ENCODE measurements at regions not wholly inside any gene's neighbourhood (a gene's known extent, or its start where the extent isn't known, plus 50 kb on each side); places are given as distances from the start of the nearest gene placed in this dataset.

DNA sequence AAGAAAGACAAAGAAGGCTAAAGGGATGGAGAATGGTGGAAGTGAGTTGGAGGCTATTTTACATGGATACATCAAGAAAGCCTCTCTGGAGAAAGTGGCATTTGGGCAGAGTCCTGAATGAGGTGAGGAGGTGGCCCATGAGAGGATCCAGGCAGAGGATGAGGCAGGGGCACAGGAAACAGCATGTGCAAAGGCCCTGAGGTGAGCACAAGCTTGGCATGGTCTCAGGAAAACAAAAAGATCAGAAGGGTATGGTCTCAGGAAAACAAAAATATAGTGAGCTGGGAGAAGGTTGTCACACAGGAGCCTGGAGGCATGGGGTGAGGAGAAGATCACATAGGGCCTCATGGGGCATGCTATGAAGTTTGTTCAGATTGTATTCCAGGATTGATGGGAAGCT, 62.1 kb upstream of the F3 start:
- no peak for DNase-seq (ENCODE audit: low spot score)
- Histone ChIP-seq H3K4me3 (ENCODE audit: low read depth in 1 of 3, low read length in 3 of 3) (no peak overlapping the region), H3K4me1 (ENCODE audit: control insufficient read depth in 4 of 4, insufficient read depth in 4 of 4, low read length in 3 of 4) (no peaks in the 10 kb centered on the region), H3K27ac (ENCODE audit: low read depth in 1 of 2, low read length in 2 of 2) (no peak overlapping the region), H3K36me3 (ENCODE audit: control insufficient read depth in 4 of 4, insufficient read depth in 3 of 4, low read depth in 1 of 4, low read length in 3 of 4) (no peaks in the 10 kb centered on the region), H3K27me3 (ENCODE audit: control insufficient read depth in 4 of 4, insufficient read depth in 4 of 4, low read length in 3 of 4) (no peaks in the 10 kb centered on the region), H3K9me3 (ENCODE audit: control insufficient read depth in 4 of 4, low read length in 3 of 4) (no peaks in the 10 kb centered on the region), H3K9ac (ENCODE audit: low read depth in 1 of 2, low read length in 2 of 2) (no peak overlapping the region)
- TF ChIP-seq, protein P1, sequence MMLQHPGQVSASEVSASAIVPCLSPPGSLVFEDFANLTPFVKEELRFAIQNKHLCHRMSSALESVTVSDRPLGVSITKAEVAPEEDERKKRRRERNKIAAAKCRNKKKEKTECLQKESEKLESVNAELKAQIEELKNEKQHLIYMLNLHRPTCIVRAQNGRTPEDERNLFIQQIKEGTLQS (IDR thresholded peaks at IDR 0.05) = no peak
- TF ChIP-seq, protein P2, sequence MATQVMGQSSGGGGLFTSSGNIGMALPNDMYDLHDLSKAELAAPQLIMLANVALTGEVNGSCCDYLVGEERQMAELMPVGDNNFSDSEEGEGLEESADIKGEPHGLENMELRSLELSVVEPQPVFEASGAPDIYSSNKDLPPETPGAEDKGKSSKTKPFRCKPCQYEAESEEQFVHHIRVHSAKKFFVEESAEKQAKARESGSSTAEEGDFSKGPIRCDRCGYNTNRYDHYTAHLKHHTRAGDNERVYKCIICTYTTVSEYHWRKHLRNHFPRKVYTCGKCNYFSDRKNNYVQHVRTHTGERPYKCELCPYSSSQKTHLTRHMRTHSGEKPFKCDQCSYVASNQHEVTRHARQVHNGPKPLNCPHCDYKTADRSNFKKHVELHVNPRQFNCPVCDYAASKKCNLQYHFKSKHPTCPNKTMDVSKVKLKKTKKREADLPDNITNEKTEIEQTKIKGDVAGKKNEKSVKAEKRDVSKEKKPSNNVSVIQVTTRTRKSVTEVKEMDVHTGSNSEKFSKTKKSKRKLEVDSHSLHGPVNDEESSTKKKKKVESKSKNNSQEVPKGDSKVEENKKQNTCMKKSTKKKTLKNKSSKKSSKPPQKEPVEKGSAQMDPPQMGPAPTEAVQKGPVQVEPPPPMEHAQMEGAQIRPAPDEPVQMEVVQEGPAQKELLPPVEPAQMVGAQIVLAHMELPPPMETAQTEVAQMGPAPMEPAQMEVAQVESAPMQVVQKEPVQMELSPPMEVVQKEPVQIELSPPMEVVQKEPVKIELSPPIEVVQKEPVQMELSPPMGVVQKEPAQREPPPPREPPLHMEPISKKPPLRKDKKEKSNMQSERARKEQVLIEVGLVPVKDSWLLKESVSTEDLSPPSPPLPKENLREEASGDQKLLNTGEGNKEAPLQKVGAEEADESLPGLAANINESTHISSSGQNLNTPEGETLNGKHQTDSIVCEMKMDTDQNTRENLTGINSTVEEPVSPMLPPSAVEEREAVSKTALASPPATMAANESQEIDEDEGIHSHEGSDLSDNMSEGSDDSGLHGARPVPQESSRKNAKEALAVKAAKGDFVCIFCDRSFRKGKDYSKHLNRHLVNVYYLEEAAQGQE (IDR thresholded peaks at IDR 0.05) = no peak
- TF ChIP-seq FOXA1 (IDR thresholded peaks at IDR 0.05) (no peak), JUND (IDR thresholded peaks at IDR 0.05) (no peak), RXRA (IDR thresholded peaks at IDR 0.05) (no peak), NR2F2 (IDR thresholded peaks at IDR 0.05) (no peak), FOXA2 (IDR thresholded peaks at IDR 0.05) (no peak), SP1 (IDR thresholded peaks at IDR 0.05) (no peak), YY1 (IDR thresholded peaks at IDR 0.05) (no peak), GABPA (IDR thresholded peaks at IDR 0.05 in 1 of 2, conservative IDR thresholded peaks at IDR 0.05 in 1 of 2) (no peak), TAF1 (conservative IDR thresholded peaks at IDR 0.05) (no peak), EGR1 (IDR thresholded peaks at IDR 0.05; ENCODE audit: low read depth in 2 of 2) (no peak)

DNA sequence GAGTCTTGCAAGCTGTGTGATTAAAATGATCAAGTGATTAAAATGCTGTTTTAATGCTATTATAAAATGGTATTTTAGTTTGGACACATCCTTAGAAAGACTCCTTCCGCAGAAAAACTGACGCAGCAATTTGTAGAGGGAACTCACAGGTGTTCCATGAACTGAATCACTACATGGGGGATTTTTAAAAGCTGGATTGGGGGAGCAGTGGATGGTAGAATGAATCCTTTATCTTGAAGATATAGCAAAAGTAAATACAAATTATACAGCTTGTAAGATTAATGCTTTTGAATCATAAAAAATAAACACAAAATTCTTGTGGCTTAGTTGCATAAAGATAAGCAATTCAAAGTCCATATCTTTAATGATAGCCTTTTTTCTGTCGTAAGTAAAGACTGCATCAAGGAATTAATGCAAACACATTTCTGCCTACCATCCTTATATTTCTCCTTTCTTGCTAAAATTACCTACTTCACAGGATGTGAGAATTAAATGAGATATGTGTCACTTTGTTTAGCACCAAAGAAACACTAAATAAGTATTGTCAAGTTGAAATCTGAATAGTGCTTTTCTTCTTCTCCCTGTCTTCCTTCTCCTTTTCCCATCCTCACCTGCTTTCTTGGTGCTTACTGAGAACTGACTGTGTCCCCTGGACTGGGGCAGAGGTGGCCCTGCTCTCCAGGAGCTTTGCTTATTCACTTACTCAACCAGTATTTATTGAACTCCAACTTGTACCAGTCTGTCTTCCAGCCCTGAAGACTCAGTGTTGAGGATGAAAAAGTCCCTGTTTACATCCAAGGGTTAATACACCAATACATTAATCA, 61.5 kb upstream of the F3 start:
- H3K4me1 ChIP-seq (ENCODE audit: control insufficient read depth in 4 of 4, insufficient read depth in 4 of 4, low read length in 3 of 4) = no peaks in the 10 kb centered on the region
- DNase-seq (ENCODE audit: low spot score) = no peak
- H3K36me3 ChIP-seq (ENCODE audit: control insufficient read depth in 4 of 4, insufficient read depth in 3 of 4, low read depth in 1 of 4, low read length in 3 of 4) = no peaks in the 10 kb centered on the region
- 68% methylated on average over 3 of the region's 3 CpGs for WGBS
- no peak overlapping the region for H3K9ac ChIP-seq (ENCODE audit: low read depth in 1 of 2, low read length in 2 of 2)
- H3K4me3 ChIP-seq (ENCODE audit: low read depth in 1 of 3, low read length in 3 of 3) = no peak overlapping the region
- no peak overlapping the region for H3K27ac ChIP-seq (ENCODE audit: low read depth in 1 of 2, low read length in 2 of 2)
- H3K9me3 ChIP-seq (ENCODE audit: control insufficient read depth in 4 of 4, low read length in 3 of 4) = no peaks in the 10 kb centered on the region
- no peaks in the 10 kb centered on the region for H3K27me3 ChIP-seq (ENCODE audit: control insufficient read depth in 4 of 4, insufficient read depth in 4 of 4, low read length in 3 of 4)
- TF ChIP-seq, protein P3, sequence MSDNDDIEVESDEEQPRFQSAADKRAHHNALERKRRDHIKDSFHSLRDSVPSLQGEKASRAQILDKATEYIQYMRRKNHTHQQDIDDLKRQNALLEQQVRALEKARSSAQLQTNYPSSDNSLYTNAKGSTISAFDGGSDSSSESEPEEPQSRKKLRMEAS (IDR thresholded peaks at IDR 0.05) = no peak
- TF ChIP-seq JUND (IDR thresholded peaks at IDR 0.05) (no peak), HNF4A (conservative IDR thresholded peaks at IDR 0.05) (no peak), FOXA2 (IDR thresholded peaks at IDR 0.05) (no peak), RAD21 (IDR thresholded peaks at IDR 0.05) (no peak), SP1 (IDR thresholded peaks at IDR 0.05) (no peak), NR2F2 (IDR thresholded peaks at IDR 0.05) (no peak), FOXA1 (IDR thresholded peaks at IDR 0.05) (no peak)
- TF ChIP-seq, protein P4, sequence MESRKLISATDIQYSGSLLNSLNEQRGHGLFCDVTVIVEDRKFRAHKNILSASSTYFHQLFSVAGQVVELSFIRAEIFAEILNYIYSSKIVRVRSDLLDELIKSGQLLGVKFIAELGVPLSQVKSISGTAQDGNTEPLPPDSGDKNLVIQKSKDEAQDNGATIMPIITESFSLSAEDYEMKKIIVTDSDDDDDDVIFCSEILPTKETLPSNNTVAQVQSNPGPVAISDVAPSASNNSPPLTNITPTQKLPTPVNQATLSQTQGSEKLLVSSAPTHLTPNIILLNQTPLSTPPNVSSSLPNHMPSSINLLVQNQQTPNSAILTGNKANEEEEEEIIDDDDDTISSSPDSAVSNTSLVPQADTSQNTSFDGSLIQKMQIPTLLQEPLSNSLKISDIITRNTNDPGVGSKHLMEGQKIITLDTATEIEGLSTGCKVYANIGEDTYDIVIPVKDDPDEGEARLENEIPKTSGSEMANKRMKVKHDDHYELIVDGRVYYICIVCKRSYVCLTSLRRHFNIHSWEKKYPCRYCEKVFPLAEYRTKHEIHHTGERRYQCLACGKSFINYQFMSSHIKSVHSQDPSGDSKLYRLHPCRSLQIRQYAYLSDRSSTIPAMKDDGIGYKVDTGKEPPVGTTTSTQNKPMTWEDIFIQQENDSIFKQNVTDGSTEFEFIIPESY (IDR thresholded peaks at IDR 0.05) = no peak
- TF ChIP-seq, protein P1 (IDR thresholded peaks at IDR 0.05) = no peak
- TF ChIP-seq, protein P2 (IDR thresholded peaks at IDR 0.05) = no peak
- TF ChIP-seq, protein P5, sequence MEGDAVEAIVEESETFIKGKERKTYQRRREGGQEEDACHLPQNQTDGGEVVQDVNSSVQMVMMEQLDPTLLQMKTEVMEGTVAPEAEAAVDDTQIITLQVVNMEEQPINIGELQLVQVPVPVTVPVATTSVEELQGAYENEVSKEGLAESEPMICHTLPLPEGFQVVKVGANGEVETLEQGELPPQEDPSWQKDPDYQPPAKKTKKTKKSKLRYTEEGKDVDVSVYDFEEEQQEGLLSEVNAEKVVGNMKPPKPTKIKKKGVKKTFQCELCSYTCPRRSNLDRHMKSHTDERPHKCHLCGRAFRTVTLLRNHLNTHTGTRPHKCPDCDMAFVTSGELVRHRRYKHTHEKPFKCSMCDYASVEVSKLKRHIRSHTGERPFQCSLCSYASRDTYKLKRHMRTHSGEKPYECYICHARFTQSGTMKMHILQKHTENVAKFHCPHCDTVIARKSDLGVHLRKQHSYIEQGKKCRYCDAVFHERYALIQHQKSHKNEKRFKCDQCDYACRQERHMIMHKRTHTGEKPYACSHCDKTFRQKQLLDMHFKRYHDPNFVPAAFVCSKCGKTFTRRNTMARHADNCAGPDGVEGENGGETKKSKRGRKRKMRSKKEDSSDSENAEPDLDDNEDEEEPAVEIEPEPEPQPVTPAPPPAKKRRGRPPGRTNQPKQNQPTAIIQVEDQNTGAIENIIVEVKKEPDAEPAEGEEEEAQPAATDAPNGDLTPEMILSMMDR (IDR thresholded peaks at IDR 0.05; ENCODE audit: low read depth, low read length, missing input control) = no peak

Measured in liver (tissue), 8 donors.